ENCODE measurements at regions not wholly inside any gene's neighbourhood (a gene's known extent, or its start where the extent isn't known, plus 50 kb on each side); places are given as distances from the start of the nearest gene placed in this dataset.

DNA sequence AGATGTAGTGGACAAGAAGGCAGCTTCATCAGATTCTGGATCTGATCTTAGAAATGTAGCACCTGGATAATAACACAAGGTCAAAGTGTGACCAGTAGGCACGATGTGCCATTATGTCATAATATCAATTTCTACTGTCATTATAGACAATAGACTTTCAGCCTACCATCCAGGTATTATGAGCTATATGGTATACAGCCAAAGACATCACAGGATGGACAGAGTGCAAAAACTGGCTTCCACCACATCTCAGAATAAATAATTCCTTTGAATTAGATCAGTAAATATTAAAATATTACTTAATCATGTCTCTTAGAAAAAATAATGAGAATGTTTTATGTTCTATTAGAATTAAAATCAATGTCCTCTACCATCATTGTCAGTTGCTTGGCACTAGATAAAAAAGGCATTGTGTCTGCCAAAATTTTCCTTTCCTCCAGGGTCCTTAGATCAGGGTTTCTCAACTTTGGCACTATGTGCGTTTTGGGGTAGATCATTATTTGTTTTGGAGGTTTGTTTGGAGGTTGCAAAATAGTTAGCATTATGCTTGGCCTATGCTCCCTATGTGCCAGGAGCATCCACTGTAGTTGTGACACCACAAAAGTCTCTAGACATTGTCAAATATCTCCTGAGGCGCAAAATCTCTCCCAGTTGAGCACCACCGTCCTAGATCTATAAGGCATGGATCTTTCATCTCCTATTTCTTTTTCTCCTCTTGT is 86.7 kb upstream of the NRIP1 start:
- CTCF ChIA-PET, result no interaction called here
- H3K27me3 ChIP-seq (ENCODE audit: control insufficient read depth, insufficient read depth, low read length), result no peaks in the 10 kb centered on the region

DNA sequence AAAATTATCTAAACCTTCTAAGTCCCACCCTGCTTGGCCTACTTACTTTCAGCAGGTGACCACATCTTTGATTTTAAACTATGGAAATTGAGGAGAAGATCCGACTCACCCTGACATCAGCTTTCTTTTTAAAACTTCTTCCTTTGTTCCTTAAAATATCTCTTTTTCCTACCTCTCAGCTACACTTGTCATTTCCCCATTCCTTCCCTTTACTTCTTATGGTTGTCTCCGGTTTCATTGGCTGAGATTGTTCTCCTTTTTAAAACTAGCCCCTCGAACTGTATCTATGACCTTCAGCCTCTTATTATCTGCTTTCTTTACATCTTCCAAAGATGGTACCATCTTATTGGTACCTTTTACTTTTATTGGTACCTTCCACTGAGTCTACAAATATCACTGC is 87.8 kb upstream of the NRIP1 start:
- Histone ChIP-seq H3K27ac (ENCODE audit: low read depth, low read length) (no peak overlapping the region), H3K4me3 (ENCODE audit: low read depth, low read length) (no peak overlapping the region), H3K27me3 (ENCODE audit: control insufficient read depth, insufficient read depth, low read length) (no peaks in the 10 kb centered on the region), H3K9me3 (ENCODE audit: control insufficient read depth, insufficient read depth, low read length) (no peaks in the 10 kb centered on the region)
- CTCF ChIA-PET, result no interaction called here
- no peak for DNase-seq (ENCODE audit: low read depth, low spot score)
- POLR2A ChIA-PET, result no interaction called here
- TF ChIP-seq, protein P1, sequence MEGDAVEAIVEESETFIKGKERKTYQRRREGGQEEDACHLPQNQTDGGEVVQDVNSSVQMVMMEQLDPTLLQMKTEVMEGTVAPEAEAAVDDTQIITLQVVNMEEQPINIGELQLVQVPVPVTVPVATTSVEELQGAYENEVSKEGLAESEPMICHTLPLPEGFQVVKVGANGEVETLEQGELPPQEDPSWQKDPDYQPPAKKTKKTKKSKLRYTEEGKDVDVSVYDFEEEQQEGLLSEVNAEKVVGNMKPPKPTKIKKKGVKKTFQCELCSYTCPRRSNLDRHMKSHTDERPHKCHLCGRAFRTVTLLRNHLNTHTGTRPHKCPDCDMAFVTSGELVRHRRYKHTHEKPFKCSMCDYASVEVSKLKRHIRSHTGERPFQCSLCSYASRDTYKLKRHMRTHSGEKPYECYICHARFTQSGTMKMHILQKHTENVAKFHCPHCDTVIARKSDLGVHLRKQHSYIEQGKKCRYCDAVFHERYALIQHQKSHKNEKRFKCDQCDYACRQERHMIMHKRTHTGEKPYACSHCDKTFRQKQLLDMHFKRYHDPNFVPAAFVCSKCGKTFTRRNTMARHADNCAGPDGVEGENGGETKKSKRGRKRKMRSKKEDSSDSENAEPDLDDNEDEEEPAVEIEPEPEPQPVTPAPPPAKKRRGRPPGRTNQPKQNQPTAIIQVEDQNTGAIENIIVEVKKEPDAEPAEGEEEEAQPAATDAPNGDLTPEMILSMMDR (IDR thresholded peaks at IDR 0.05; ENCODE audit: low read depth, low read length), result no peak

More for the DNA sequence above, 86.7 kb upstream of the NRIP1 start:
- TF ChIP-seq, protein P1 (IDR thresholded peaks at IDR 0.05; ENCODE audit: low read depth, low read length), result no peak
- Histone ChIP-seq H3K27ac (ENCODE audit: low read depth, low read length) (no peak overlapping the region), H3K4me3 (ENCODE audit: low read depth, low read length) (no peak overlapping the region), H3K9me3 (ENCODE audit: control insufficient read depth, insufficient read depth, low read length) (no peaks in the 10 kb centered on the region)
- POLR2A ChIA-PET, result interaction anchor here (0.6 kb wide), 1 partner anchor 786 kb away, joined by 6 read pairs; no protein-coding TSS in a partner anchor
- no peak for DNase-seq (ENCODE audit: low read depth, low spot score)

DNA sequence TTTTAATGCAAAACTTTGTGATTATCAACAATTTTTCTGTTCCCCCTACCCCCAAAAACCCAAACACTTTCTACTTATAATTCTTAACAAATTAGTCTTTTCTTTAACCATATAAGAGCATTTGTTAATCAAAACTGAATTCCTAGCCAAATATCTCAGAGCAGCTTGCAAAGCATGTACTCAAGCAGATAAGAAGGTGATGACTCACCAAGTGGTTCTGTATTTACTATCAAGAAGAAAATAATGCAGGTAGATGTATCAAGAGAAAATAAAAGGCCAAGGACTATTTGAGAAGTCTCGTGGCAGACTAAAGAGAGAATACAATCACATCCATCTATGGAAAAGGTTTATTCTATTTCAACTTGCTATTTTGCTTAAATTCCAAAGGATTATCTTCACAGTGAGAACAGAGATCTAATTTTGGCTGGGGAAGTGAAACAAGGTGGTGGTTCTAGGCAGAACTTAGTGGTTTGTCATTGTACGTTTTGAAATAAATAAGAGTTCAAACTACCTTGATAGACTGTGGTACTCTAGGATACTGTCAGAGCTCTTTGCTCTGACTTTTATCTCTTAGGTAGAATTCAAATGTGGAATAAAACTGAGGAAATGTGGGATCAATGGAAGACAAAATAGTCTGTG is 94.7 kb upstream of the NRIP1 start:
- CTCF ChIA-PET, result no interaction called here

DNA sequence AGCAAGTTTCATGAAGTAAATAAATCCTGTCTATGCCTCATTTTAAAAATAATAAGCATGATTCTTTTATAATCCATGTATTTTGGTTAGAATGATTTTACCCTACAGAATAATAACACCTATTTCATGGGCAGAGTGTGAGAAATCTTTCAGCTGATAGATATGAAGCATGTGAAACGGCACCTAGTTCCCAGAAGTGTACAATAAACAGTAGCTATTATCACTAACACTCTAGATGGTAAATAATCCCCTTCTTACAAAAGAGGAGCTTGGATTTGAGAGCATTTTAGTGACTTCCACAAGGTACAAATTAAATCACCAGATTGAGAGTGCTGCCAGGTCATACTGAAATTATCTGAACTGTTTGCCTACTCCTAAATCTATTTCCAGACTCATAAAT is 95.3 kb upstream of the NRIP1 start:
- DNase-seq (ENCODE audit: low read depth, low spot score), result no peak
- Histone ChIP-seq H3K4me3 (ENCODE audit: low read depth, low read length) (no peak overlapping the region), H3K9me3 (ENCODE audit: control insufficient read depth, insufficient read depth, low read length) (no peaks in the 10 kb centered on the region), H3K27ac (ENCODE audit: low read depth, low read length) (no peak overlapping the region), H3K27me3 (ENCODE audit: control insufficient read depth, insufficient read depth, low read length) (no peaks in the 10 kb centered on the region)
- ChIA-PET POLR2A (no interaction called here), CTCF (no interaction called here)
- TF ChIP-seq, protein P1 (IDR thresholded peaks at IDR 0.05; ENCODE audit: low read depth, low read length), result no peak

More for the DNA sequence above, 94.7 kb upstream of the NRIP1 start:
- POLR2A ChIA-PET, result no interaction called here
- H3K27ac ChIP-seq (ENCODE audit: low read depth, low read length), result no peak overlapping the region
- TF ChIP-seq, protein P1 (IDR thresholded peaks at IDR 0.05; ENCODE audit: low read depth, low read length), result no peak
- no peaks in the 10 kb centered on the region for H3K27me3 ChIP-seq (ENCODE audit: control insufficient read depth, insufficient read depth, low read length)
- H3K9me3 ChIP-seq (ENCODE audit: control insufficient read depth, insufficient read depth, low read length), result no peaks in the 10 kb centered on the region
- no peak for DNase-seq (ENCODE audit: low read depth, low spot score)
- H3K4me3 ChIP-seq (ENCODE audit: low read depth, low read length), result no peak overlapping the region

DNA sequence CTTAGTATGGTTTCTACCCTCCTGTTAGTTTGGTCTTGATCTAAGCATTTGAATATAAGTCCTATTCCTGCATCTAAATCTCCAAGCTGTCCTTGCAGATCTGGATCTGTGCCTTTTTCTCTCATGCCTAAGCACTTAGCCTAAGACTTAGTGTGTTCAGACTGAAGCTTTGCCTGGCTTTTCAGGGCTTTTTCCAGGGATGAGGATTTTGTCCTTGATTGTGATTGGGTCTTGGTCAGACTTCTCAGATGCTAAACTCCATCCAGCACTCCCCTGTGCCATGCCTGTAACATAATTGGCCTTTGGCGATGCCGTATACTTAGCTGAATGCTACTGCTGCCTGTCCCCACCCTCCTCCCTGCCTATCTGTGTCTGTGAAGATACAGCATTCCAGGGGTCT is 98.1 kb upstream of the NRIP1 start:
- H3K4me3 ChIP-seq (ENCODE audit: low read depth, low read length), result no peak overlapping the region
- DNase-seq (ENCODE audit: low read depth, low spot score), result no peak
- TF ChIP-seq, protein P1 (IDR thresholded peaks at IDR 0.05; ENCODE audit: low read depth, low read length), result no peak
- no peak overlapping the region for H3K27ac ChIP-seq (ENCODE audit: low read depth, low read length)
- ChIA-PET POLR2A (no interaction called here), CTCF (no interaction called here)
- no peaks in the 10 kb centered on the region for H3K9me3 ChIP-seq (ENCODE audit: control insufficient read depth, insufficient read depth, low read length)
- H3K27me3 ChIP-seq (ENCODE audit: control insufficient read depth, insufficient read depth, low read length), result no peaks in the 10 kb centered on the region
